ENCODE measurements at regions not wholly inside any gene's neighbourhood (a gene's known extent, or its start where the extent isn't known, plus 50 kb on each side); places are given as distances from the start of the nearest gene placed in this dataset.

DNA sequence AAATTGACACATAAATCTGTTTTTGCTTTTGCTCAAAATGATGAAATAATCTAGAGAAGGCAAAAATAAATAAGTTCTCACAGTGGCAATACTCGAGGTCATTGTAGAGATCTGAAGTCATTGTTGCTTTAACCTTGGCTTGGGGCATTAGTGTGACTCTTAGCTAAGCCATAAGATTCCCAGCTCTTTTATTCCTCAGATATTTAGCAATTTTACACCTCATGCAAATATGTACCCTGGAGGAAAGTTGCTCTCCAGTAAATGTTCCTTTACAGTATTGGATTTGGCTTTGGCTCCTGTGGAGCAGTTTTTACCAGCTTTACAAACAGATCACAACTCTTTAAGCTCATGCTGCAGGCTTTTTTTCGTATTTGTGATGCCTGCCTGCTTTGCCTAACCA, 134.2 kb upstream of the NABP1 start:
- TF ChIP-seq, protein P1, sequence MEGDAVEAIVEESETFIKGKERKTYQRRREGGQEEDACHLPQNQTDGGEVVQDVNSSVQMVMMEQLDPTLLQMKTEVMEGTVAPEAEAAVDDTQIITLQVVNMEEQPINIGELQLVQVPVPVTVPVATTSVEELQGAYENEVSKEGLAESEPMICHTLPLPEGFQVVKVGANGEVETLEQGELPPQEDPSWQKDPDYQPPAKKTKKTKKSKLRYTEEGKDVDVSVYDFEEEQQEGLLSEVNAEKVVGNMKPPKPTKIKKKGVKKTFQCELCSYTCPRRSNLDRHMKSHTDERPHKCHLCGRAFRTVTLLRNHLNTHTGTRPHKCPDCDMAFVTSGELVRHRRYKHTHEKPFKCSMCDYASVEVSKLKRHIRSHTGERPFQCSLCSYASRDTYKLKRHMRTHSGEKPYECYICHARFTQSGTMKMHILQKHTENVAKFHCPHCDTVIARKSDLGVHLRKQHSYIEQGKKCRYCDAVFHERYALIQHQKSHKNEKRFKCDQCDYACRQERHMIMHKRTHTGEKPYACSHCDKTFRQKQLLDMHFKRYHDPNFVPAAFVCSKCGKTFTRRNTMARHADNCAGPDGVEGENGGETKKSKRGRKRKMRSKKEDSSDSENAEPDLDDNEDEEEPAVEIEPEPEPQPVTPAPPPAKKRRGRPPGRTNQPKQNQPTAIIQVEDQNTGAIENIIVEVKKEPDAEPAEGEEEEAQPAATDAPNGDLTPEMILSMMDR (IDR thresholded peaks at IDR 0.05; ENCODE audit: borderline replicate concordance, extremely low read depth, low read length, poor library complexity, severe bottlenecking): no peak
- no peak for TF ChIP-seq EZH2 (IDR thresholded peaks at IDR 0.05; ENCODE audit: borderline replicate concordance, low read depth, low read length, severe bottlenecking)
